ENCODE measurements at regions not wholly inside any gene's neighbourhood (a gene's known extent, or its start where the extent isn't known, plus 50 kb on each side); places are given as distances from the start of the nearest gene placed in this dataset.

- TF ChIP-seq ZFP3 (CRISPR knock-in tag; IDR thresholded peaks at IDR 0.05) (no peak), CSRNP3 (CRISPR knock-in tag; IDR thresholded peaks at IDR 0.05) (no peak), CREB5 (CRISPR knock-in tag; IDR thresholded peaks at IDR 0.05; ENCODE audit: low read depth) (no peak), ISL1 (CRISPR knock-in tag; IDR thresholded peaks at IDR 0.05) (no peak), TSHZ2 (CRISPR knock-in tag; IDR thresholded peaks at IDR 0.05) (no peak)
Observed at GRCh38 chr18:46411191-46411828, 245.7 kb downstream of the LOXHD1 start.

Measured in SK-N-SH treated with all-trans-retinoic acid at 6 μM for 48 hours (cell line).